Heart right ventricle (tissue), 16 donors: ENCODE measurements at regions not wholly inside any gene's neighbourhood (a gene's known extent, or its start where the extent isn't known, plus 50 kb on each side); places are given as distances from the start of the nearest gene placed in this dataset.

Source experiments
- ATAC-seq, 8 donors: fragments of 200-7000 bp; cut with Tn5 transposase; one replicate each; pipeline ENCODE4 v1.9.1; 2020; ENCODE audit warnings: mild to moderate bottlenecking in 8 of 8, moderate library complexity in 8 of 8, moderate number of reproducible peaks in 1 of 8
- DNase-seq, 2 donors: peaks; one replicate each; pipeline ENCODE4 v3.0.0-alpha.2; 2020
- H3K27ac ChIP-seq, 10 donors: fragments of 200-600 bp; sonication (generic) in 2 of 10; one replicate each; pipeline versions ENCODE4 v1.5.0 to v1.8.0; 2020 to 2022; ENCODE audit warnings: mild to moderate bottlenecking in 3 of 10
- H3K27me3 ChIP-seq, 7 donors: fragments of 200-600 bp; one replicate each; pipeline ENCODE4 v1.8.0; 2021 to 2022; ENCODE audit warnings: mild to moderate bottlenecking in 2 of 7
- H3K36me3 ChIP-seq, 9 donors: fragments of 200-600 bp; sonication (generic) in 1 of 9; one replicate each; pipeline versions ENCODE4 v1.5.0 to v1.8.0; 2020 to 2022; ENCODE audit warnings: mild to moderate bottlenecking in 2 of 9
- H3K4me1 ChIP-seq, 9 donors: fragments of 200-600 bp; sonication (generic) in 1 of 9; one replicate each; pipeline versions ENCODE4 v1.5.0 to v1.8.0; 2020 to 2022; ENCODE audit warnings: mild to moderate bottlenecking in 4 of 9
- H3K4me3 ChIP-seq, 10 donors: fragments of 200-600 bp; sonication (generic) in 2 of 10; one replicate each; pipeline versions ENCODE4 v1.5.0 to v1.8.0; 2020 to 2022; ENCODE audit warnings: mild to moderate bottlenecking in 7 of 10, moderate library complexity in 2 of 10
- H3K9me3 ChIP-seq, 11 donors: fragments of 200-600 bp in 10 of 11; sonication (generic) in 2 of 11; one replicate each; pipeline versions ENCODE4 v1.5.0 to v1.8.0; 2013 to 2022; ENCODE audit warnings: mild to moderate bottlenecking in 2 of 11, control low read depth in 1 of 11, moderate library complexity in 1 of 11
- CTCF ChIP-seq, 9 donors: fragments of 200-600 bp; sonication (generic) in 2 of 9; IDR thresholded peaks; one replicate each; pipeline versions ENCODE4 v1.5.0 to v1.8.0; 2021 to 2022; ENCODE audit warnings: antibody characterized with exemption in 9 of 9, mild to moderate bottlenecking in 5 of 9, moderate library complexity in 1 of 9
- WGBS, 2 donors: extraction: QIAGEN DNeasy Blood & Tissue Kit; methylation state at CpG; one replicate each; pipeline ENCODE4 v1.1.7; 2013; ENCODE audit warnings: inconsistent platforms in 1 of 2; 5-methylcytosine and 5-hydroxymethylcytosine counted together
- intact Hi-C, 10 donors: fragments of 100-400 bp; cut with DNase I; formaldehyde crosslinking; loops; one replicate each; pipeline versions ENCODE4 v1.11.1 to v1.14.2; 2022
- donor health status: Arrhythmogenic right ventricular cardiomyopathy.
- donor health status: ischemic (EF 13 %, LVEDD 7.1; RV severe dilation, severe dysfunction).
- donor health status: healthy with polysubstance abuse.
- donor health status: DM: no; HTN: yes; CAD: no.
- donor health status: DM: no; HTN: no; CAD: no.
- donor health status: ischemic (EF 25% LVEDD 6.9; RV normal size, moderate dysfunction).
- donor health status: ischemic (EF 25% LVEDD 5.7; RV mildly dilated, moderate dysfunction).
- donor health status: healthy.
- donor health status: DM: yes; HTN: yes; CAD: no.
- donor health status: Ischemic cardiomyopathy.
- donor health status: ischemic (EF 35%, LVEDD 5.7; RV mildly dilated, moderate dysfunction).
- donor health status: nonischemic (EF 11% LVEDD 7.7; RV severe dilation, severe dysfunction).
- donor health status: DM: yes; HTN: yes; CAD: no.
- donor health status: PGD.
- donor health status: ischemic (EF 29% LVEDD 5.4; RV normal size, mild dysfunction).
- donor health status: nonischemic (EF 23%, LVEDD 6.1; RV moderate dilation, normal function).

- DNase-seq (no peak), ATAC-seq (no peak)
- Histone ChIP-seq H3K9me3 (no peaks in the 10 kb centered on the region), H3K27me3 (peaks cover 0 to 47% (median 31%) of the 10 kb centered on the region in 7 donors), H3K36me3 (no peaks in the 10 kb centered on the region), H3K4me3 (no peak overlapping the region), H3K4me1 (no peaks in the 10 kb centered on the region), H3K27ac (no peak overlapping the region)
- TF ChIP-seq CTCF (IDR thresholded peaks at IDR 0.05): no peak
- intact Hi-C loops: no loop called here
- 76 to 84% methylated on average over 4 of the region's 4 CpGs for WGBS, 2 donors
These were observed 177.3 kb upstream of the ZNF507 start for GRCh38 chr19:32168111-32168510.

GRCh38 chr19:32168606-32169005, 176.8 kb upstream of the ZNF507 start:
- no peaks in the 10 kb centered on the region for H3K9me3 ChIP-seq
- ATAC-seq: no peak

DNA sequence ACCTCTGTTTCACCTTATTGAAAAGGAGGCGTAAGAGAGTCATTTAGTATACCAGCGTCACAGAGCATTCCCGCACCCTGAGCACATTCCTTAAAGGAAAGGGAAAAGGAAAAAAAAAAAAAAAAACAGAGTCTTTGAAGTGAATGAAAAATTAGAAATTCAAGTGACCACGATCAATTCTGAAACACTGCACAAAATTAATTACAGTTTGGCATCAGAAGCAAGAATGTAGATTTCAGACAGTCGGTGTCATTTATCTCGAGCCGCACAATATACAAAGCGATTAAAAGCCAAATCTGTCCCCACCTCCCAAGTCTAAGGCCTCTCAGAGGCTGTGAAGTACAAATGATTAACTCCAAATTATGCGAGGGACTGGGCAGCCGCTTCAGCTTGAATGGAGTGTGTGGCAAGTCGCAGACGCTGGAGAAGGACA, 173.7 kb upstream of the ZNF507 start:
- no peak for ATAC-seq
- Histone ChIP-seq H3K27ac (no peak overlapping the region), H3K4me3 (no peak overlapping the region), H3K36me3 (no peaks in the 10 kb centered on the region), H3K4me1 (no peaks in the 10 kb centered on the region), H3K9me3 (no peaks in the 10 kb centered on the region), H3K27me3 (peaks cover 0 to 32% (median 16%) of the 10 kb centered on the region in 7 donors)
- intact Hi-C loops: no loop called here
- DNase-seq: no peak
- TF ChIP-seq CTCF (IDR thresholded peaks at IDR 0.05): no peak
- 50 to 52% methylated on average over 12 of the region's 12 CpGs for WGBS, 2 donors

More at GRCh38 chr19:32168606-32169005, 176.8 kb upstream of the ZNF507 start:
- Histone ChIP-seq H3K36me3 (no peaks in the 10 kb centered on the region), H3K4me3 (no peak overlapping the region), H3K27ac (no peak overlapping the region), H3K4me1 (no peaks in the 10 kb centered on the region), H3K27me3 (peaks cover 0 to 52% (median 31%) of the 10 kb centered on the region in 7 donors)
- TF ChIP-seq CTCF (IDR thresholded peaks at IDR 0.05): no peak
- no peak for DNase-seq
- WGBS, 2 donors: 73 to 78% methylated on average over 5 of the region's 5 CpGs
- intact Hi-C loops: no loop called here

DNA sequence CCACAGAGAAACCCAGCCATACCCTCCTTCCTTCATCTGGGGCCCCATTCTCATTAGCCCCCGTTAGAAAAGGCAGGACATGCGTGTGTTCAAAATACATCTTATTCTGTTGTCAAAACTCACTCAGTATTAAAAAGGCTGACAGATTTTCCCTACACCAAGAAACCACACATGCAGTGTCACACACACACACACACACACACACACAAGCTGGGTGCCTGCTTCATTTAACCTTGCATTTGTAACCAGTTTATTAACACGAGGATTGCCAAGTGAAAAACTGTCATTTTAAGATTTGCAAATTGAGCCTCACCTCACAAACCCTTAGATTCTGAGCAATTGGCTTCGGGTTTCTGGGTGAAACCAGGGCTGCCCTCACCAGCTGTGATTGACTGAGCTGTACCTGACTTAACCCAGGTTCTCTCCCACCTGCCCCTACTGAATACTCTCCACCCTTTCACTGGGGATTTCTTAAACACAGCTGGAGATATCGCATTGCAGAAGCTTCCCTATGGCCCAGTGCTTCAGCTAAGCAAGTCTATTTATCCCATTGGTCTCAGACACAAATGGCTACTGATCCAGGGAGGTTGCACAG, 172.7 kb upstream of the ZNF507 start:
- Histone ChIP-seq H3K36me3 (no peaks in the 10 kb centered on the region), H3K27ac (no peak overlapping the region), H3K9me3 (no peaks in the 10 kb centered on the region), H3K27me3 (peaks cover 0 to 24% (median 10%) of the 10 kb centered on the region in 7 donors), H3K4me1 (no peaks in the 10 kb centered on the region), H3K4me3 (no peak overlapping the region)
- ATAC-seq: no peak
- no peak for DNase-seq
- WGBS, 2 donors: 68 to 70% methylated on average over 5 of the region's 5 CpGs
- no peak for TF ChIP-seq CTCF (IDR thresholded peaks at IDR 0.05)
- intact Hi-C loops: no loop called here
